HG03039 (cell line): ENCODE measurements at regions not wholly inside any gene's neighbourhood (a gene's known extent, or its start where the extent isn't known, plus 50 kb on each side); places are given as distances from the start of the nearest gene placed in this dataset.

Source experiments
- ATAC-seq: cut with Tn5 transposase; IDR thresholded peaks from one replicate; pipeline ENCODE4 v1.9.1; 2021; ENCODE audit warnings: mild to moderate bottlenecking, moderate library complexity; ENCODE audit not compliant: unreplicated experiment

DNA sequence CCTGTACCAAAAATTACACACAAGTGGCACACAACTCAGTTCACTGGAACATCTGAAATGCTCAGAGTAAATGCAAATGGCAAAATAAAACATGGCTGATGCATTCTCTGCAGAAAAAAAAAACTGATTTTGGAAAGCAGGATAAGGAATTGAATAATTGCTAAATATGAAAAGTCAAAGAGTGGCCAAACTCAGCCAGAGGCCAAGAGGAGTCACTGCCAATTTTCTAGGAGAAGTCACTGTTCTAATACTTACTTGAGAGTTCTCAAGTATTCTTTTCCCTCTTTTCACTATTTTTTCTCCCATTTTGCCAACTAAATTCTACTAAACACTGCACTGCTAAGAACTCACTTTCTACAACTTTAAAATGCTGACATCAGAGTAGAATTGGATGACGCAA lies 1018.6 kb downstream of the TUSC7 start:
- no peak for ATAC-seq

DNA sequence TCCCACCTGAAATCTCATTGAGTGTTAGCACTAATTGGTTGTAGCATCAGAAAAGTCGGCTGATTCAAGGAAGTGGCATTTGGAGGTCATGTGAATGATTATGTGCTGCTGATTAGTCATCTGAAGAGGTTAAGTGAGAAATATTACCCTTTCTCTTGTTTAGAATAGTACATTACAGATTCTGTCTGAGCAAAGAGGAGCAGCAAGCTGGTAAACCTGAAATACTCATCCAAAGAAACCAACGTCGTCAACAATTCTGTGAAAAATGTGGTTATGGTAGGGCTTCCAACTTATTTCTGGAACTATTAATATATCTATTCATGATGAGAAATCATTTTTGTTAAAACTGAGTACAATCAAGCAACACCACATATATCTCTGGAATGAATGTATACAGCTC lies 1024.9 kb downstream of the TUSC7 start:
- no peak for ATAC-seq

DNA sequence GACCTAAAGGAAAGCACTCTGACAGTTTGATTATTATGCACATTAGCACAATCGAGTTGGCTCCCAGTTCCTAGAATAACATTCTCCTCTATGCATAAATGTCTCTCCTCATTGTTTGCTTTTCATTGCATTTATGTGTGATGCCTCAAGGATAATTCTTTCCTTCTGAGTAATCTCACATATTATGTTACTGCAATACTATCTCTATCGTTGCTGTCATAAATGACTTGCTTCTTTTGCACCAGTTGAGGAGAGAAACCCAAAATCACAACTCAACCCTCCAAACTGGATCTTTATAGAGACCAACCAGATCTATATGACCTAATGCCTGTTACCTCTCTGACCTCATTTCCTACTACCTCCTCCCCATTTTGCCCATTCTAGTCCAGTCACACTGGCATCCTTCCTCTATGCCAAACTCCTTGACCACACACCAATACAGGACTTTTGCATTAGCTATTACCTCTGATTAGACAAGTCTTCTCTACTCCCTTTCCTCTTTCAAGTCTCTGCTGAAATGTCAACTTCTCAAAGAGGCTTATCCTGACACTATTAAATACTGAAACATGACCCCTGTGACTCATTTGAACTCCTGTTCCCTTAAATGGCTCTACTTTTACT lies 1026.0 kb downstream of the TUSC7 start:
- ATAC-seq: no peak

DNA sequence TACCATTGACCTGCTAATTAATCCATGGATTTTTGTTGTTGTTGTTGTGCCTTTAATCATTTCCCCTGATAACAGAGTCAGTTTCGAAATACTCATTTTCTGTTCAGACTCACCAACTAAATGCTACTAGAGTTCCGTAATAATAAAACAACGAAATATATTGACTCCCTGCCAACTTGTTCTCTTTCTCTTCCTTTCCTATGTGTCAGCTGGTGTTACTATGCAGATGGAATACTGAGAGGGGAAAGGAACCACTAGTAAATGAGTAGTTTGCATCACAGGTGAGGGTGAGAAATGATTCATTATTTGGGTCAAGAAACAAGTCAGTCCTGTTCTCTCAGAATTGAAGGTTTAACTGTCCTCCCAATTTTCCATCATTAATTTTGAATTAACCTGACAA lies 1027.3 kb downstream of the TUSC7 start:
- no peak for ATAC-seq

DNA sequence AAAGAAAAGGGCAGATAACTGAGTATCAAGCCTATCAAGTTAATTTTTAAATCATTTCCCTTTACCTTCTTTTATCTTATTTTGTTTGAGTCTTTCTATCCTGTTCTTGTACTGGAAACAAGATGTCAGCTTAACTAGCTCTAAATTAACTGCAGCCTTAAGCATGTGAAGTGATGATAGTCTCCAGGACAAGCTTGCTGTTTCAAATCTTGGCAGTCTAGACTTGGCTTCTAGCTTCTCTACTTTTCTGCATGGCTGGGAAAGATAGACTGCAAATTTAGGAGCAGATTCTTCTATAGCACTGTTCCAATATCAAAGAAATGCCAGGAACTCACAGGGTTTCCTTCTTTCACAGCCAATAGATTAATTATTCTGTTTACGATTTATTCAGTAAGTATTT lies 1034.4 kb downstream of the TUSC7 start:
- ATAC-seq: no peak

DNA sequence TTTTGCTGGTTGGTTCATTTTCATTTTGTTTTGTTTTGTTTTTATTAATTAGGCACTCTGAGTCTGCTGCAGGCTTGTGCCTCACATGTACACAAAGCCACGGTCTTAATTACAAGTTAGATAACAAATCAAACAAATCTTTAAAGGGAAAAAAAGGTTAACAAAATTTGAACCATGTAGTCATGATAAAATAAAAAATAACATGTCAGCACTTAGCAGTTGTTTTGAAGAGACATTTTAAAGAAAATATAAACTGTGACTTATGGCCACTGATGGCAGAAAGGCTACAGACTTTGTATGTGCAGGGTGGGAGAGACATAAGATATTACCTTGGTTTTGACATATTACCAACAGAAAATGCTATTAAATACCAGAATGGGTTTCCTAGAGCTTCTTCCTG lies 1035.4 kb downstream of the TUSC7 start:
- no peak for ATAC-seq

DNA sequence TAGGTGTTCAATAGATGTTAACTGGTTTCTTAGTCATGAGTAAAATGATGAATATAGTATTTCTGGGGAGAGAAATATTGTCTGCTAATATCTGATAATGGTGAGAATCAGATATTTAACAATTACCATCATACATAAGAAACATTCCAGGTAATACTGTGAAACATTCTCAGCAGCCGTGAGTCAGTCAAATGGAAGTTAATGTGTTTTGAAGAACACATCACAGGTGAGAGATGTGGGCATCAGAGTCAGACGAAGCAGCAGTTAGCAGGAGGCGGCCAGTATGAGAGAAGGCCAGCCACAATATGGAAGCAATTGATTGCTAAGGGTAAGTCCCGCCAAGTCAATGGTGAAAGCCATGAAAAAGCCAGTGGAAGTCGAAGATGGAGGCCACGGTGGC lies 1035.9 kb downstream of the TUSC7 start:
- no peak for ATAC-seq

DNA sequence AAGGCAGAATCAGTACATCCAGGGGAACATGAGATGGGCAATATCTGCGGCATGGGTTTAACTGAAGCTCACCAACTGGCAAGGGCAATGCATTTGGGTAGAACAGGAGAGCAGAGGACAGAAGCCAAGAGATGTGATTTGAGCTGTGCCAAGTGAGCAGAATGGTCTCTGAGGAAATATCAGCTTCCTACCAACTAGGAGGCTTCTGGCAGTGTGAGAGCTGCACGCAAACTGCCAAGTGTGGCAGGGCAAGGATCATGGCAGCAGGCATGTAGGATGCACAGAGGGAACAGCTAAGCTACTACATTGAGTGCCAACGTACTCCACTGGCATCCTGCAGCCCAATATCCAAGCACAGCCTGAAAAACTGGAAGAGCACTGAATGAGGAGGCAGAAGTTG lies 1036.5 kb downstream of the TUSC7 start:
- no peak for ATAC-seq

DNA sequence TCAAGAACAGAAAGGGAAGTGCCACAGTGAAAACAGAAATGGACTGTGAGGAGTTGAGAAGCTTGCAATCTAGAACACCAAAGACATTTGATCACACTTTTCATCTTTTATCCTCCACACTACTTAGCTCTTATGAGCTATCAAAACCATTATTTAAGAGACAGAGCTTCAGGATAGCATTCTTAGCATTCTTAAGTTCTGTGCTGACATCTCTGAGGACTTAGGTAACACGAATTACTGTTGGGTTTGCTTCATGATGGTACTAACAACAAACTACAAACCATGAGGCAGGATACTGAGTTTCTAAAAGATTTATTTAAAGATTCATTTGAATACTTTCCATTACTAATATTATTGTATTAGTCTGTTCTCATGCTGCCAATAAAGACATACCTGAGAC lies 1038.6 kb downstream of the TUSC7 start:
- no peak for ATAC-seq

DNA sequence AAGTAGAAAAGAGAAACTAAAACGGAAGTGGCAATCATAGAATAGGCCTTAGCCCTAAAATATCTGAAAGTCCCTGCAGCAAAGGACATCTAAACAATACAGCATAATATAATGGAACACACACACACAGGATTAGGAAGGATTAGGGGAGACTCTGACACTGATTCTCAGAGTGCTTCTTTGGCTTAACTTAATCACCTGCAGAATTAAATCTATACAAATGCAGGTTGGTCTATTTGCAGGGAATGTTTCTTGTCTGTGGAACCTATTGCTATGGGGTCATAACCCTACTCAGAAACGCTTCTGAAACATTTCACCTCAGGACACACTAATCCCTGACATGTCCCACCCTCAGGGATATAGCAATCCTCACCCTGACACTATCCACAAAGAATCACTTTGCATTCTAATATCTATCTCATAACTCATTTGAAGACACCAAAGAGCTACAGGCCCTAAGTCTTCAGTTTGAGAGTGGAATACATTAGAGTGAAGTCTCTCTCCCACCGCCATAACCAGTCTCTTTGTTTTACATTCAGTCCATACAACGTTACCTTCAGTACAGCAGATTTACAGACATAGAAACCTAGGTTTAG lies 1041.2 kb downstream of the TUSC7 start:
- ATAC-seq: no peak

DNA sequence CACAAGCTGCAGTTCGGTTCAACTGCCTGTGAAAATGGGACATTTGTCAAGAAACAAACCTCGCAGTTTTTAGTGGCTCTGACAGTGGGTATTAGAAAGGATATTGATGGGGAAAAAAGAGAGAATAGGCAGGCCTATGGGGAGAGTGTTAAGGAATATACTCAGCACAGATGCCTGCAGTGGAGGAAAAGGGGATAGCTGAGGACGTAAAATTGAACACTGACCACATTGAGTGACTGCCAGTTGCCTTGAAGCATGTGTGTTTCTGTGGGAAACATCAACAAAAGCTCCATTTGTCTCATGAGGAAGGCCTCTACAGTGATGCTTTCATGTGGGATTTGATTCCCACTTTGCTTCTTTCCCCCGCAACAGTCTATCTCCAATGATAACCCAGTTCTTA lies 1042.1 kb downstream of the TUSC7 start:
- ATAC-seq: no peak

DNA sequence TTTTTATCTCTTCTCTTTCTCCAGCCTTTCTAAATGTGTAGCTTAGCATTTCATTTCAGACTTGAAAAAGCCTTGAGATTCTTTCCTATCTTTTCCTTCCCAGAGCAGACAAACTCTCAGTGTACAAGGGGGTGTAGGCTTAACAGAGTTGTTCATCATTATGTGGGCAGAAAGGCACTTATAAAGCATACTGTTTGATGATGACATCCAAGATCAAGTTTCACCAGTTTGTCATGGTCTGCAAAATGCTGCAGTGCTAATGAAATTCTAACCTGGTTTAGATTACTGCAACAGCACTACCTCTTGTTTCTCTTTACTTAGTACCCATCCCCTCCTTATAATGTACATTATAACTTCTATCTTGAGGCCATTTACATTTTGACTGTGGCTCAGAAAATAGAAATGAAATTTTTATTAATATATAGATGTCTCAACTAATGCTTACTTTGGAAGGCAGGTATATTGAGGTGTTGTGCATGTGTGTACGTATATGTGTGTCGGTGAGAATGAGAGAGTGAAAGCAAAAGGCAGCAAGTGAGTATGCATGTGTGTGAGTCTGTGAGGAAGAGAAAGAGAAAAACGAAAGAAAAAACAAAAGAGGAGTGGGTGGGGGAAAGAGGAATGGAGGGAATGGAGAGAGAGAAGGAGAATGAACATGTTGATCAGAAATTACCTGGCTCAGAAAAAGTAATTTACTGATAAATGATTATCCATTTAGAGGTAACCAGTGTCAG lies 1043.6 kb downstream of the TUSC7 start:
- no peak for ATAC-seq

DNA sequence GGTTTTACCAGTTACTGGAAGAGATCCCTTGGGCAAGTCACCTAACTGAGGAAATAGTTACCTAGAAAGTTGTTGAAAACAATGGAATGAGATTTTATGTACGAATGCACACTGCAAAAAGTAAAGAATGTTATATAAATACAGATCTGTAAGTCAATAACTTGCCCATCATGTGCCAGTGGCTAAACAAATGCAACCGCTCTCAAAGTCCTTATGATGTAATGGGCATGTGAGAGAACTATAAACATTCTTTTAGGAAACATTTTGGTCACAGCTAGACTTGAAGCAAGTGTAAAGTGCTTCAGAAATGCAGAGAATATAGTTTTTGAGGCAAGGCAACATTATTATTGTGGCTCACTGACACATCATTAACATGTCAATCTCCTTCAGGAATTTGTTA lies 1044.5 kb downstream of the TUSC7 start:
- no peak for ATAC-seq

DNA sequence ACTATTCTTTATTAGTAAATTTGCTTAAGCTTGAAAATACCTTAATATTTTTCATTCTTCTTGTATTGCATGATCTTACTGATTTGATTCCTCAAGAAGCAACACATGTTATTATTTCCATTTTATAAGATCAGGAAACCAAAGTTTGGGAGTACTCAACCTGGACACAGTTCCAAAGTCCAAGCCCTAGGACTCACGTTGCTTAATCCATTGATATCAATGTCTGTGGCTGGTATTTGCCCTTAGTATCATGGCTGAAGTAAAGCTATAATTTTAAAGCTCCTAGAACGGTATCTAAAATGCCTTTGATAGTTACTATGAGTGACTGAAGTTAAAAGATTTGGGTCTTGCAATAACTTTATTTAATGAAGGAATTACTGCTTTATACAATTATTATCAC lies 1045.3 kb downstream of the TUSC7 start:
- no peak for ATAC-seq

DNA sequence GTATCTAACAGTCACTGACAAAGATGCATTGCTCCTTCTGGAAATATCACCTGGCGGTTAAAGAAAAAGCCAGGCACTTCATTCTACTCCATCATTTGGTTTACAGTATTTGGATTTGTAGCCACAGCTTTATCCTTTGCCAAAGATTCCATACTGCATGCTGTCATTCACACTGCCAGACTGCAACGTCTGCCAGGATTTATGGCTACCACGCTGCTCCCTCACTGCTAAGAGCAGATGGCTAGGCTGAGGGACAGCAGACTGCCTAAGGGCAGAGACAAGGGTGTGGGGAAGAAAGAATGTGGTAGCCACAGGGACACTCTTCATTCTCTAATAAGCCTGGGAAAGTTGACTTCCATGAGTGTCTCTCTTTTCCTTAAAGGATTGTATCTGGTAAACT lies 1047.0 kb downstream of the TUSC7 start:
- ATAC-seq: no peak

DNA sequence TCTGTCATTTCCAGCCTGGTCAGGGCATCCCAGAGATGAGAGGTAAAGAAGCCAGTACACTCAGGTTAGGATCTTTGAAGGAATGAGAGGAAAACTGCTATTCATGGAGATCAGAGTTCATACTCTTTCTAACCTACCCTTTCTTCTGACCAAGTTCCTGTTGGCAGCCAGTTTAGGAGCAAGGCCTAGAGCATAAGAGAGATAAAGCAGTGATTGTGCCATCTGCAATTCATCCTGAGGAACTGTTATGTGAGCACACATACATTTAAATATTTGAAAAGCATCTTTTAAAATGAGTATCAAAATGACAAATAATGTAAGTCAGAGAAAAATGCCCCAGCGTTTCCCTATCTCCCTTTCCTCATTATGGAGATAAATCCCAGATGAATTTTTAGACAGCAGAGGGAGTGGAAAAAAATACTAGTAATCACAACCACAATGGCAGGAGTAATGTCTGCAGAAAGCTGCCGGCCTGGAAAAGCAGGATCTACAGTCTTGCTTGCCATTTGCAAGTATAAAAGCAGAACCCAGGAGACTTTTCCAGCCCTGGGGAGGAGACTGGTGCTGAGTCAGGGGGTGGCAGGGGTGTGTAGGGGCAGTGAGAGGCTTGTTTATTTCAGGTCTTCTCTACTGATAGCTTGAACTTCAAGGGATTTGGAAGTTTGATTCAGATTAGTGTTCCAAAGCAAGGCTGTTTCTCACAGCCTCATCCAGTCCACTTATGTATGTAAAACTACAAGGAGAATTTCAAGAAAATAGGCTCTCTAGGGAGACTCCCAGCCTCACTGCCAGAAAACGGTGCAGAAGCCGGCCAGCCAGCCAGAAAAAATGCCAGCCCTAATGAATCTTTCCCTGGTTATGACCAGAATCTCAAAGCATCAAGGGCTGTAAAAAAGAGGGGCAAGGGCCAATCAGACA lies 1052.4 kb downstream of the TUSC7 start:
- ATAC-seq: no peak

DNA sequence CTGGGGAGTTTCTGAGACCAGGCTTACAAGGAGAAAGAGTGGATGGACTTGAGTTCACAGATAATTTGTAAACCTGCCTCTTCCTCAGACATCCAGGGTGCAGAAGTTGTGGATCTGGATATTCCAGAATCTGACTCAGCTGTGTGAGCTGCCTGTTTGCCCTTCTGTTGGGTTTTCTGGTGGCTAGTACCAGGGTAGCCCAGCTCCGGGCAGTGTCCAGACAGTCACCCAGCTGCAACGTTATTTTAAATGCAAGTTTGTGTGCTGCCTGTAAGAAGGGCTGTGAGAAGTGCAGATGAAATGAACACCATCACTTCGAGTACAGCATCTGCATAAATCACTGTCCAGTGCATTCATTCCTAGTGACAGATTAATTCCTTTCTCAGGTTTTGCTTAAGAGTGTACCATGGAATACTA lies 1053.0 kb downstream of the TUSC7 start:
- no peak for ATAC-seq

DNA sequence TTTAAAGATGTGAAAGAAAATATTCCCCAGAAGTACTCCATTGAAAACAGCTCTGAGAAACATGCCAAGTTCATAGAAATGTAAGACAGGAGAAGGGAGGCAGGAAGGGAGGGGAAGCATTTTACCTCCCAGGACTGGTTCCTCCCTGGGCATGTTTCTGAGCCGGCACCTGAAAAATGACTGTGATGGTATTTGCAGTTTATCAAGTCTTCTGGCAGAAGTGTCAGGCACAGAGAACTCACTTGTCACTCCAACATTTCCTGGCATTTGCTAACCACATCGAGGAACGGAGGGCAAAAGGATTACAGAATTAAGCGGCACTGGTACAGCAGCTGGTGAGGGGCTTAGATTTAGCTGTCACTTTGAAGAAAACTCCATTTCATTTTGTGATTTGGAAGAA lies 1054.0 kb downstream of the TUSC7 start:
- no peak for ATAC-seq

DNA sequence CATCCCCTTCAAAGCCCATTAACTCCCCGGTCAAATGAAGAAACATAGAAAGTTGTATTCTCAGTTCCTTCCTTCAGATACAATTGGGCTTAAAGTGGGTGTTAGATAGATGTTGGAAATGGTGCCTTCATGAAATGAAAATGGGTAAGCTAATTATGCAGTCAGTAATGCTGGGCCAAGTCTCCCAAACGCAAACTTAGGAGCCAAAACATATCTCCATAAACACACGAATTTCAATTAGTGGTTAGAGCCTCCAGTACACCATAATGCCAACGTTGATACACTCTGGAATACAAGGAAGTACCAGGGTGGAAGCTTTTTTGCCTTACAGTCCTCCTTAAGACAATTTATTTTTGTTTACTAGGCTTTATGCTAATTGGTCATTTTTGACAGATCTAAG lies 1059.0 kb downstream of the TUSC7 start:
- ATAC-seq: no peak

DNA sequence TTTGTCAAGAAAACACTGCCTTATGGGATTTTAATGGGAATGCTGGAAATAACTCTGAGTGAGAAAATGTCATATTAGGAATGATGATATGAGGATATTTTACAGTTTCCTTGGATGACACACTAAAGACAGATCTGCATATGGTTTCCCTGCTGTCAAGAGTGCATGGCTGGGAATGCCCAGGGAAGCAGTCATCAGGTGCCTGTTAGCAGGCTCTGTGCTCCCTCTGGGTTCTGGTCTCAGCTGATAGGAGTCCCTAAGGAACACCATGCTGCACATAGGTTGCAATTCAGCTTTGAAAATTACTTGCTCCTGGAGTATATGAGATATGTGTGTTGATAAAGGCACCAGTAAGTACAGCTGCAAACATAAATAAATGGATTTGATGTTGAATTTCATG lies 1064.6 kb downstream of the TUSC7 start:
- ATAC-seq: no peak

DNA sequence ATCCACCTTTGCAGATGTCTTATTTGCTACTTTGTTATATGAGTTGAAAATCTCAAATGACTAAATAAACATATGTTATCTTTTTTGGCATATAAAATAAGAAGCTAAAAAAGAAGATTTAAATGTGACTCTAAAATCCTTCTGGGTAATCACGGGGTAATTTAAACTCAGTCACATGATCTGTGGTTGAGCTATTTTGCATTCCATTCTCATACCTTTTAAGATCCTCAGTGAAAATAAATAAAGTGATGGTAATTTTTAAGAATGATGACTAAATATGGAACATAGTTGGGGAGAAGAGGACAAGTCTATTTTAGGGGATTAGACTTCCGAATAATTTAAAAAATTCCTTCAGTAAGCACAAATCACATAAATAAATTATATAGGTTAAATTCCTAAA lies 1076.8 kb downstream of the TUSC7 start:
- no peak for ATAC-seq

DNA sequence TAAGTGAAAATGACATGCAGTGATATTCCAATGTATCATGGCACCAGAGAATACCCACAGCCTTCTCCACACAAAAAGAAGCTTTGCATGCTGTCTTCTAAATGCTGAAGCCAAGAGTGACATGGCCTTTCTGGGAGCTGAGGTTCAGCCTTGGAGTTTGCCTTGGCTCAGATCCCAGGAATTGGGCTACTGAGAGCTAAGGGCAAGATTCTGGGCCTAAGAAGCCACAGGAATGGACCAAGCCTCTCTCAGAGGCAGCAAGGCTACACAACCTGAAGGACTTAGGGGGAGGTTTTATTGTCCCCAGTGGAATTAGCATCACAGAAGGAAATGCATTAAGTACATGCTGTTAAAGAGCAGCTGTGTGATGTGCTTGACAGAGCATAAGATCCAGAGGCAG lies 1078.5 kb downstream of the TUSC7 start:
- no peak for ATAC-seq
